HG02884 (cell line): ENCODE measurements at regions not wholly inside any gene's neighbourhood (a gene's known extent, or its start where the extent isn't known, plus 50 kb on each side); places are given as distances from the start of the nearest gene placed in this dataset.
A peak's percentile ranks its signal among the peaks of the same experiment; 100 is the strongest.

Experiments used
- ATAC-seq: cut with Tn5 transposase; IDR thresholded peaks from one replicate; pipeline ENCODE4 v1.9.1; 2021; ENCODE audit warnings: mild to moderate bottlenecking, moderate library complexity; ENCODE audit not compliant: unreplicated experiment

DNA sequence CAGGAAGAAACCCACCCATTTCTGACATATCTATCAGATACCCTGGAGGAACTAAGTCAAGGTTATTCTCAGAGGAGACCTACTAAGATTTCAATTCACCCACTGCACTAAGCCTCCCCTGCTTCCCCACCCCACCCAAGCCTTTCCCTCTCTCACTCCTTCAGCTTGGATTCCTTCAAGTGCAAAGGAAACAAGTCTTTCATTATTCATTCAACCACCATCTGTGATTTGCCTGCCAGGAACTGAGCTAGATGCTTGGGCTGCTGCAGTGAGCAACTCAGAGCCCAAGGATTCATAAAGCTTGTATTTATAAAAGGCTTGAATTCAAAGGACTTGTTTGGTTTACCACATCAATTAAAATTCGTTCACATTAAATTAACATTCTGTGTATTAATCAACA, 161.3 kb downstream of the GXYLT1 start:
- no peak for ATAC-seq

DNA sequence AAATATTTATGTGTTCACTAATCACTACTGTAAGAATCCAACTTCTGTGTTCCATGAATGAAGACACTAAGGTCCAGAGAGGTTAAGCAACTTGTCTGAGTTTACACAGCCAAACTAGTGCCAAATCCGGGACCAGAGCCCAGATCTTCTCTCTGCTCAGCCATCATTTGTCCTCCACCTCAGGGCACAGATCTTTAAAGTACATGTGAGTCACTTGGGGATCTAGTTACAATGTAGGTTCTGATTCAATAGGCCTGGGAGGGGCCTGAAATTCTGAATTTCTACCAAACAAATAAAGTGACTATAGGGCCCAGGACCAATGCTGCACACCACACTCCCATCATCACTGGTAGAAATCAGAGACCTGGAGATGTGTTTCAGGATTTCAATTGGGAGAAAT, 162.9 kb downstream of the GXYLT1 start:
- no peak for ATAC-seq

DNA sequence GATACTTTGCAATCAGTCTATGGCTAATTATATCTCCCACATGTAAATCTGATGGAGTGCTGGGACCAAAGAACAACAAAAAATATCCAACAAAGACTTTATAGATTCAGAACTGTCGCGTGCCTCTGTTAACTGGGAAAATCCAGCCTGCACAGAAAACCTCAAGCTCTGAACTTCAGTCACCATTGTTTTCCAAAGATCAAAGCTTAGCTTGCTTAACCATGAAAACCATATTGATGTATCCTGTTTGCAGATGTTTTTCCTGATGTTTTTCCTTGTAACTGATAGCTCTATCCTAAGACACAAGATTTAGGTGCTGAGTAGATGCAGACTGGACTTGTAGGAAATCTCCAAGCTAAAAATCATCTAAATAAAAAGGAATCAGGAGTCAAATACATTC, 163.7 kb downstream of the GXYLT1 start:
- no peak for ATAC-seq

DNA sequence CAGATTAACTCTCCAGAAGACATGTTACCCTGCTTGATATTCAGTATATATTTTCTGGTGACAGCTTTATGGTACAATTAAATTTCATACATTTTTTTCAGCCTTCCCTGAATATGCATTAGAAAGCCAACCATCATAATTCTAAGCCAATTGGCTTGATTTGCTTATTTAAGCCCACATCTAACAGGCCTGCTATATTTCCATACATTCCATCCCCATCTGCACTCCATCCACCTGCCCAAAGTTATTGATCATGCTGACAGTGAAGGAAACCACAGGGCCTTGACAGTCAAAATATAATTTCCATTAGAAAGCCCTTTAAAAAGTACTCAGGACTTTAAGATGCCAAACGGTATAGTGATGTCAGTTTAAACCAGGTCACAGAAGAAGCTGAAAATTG, 164.3 kb downstream of the GXYLT1 start:
- ATAC-seq = no peak

DNA sequence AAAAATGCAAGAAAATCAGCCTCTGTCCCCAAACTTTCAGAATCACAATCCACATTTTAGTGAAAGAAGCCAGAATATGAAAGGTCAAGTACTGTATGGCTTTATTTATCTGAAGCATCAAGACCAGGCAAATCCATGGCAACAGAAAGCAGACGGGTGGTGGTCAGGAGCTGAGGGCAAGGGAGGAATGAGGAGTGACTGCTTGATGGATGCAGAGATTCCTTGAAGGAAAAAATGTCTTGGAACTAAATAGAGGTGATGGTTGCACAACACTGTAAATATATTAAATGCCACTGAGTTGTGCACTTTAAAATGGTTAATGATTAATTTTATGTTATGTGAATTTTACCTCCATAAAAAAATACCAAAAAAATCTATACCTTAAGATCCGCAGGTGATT, 165.1 kb downstream of the GXYLT1 start:
- ATAC-seq = no peak

DNA sequence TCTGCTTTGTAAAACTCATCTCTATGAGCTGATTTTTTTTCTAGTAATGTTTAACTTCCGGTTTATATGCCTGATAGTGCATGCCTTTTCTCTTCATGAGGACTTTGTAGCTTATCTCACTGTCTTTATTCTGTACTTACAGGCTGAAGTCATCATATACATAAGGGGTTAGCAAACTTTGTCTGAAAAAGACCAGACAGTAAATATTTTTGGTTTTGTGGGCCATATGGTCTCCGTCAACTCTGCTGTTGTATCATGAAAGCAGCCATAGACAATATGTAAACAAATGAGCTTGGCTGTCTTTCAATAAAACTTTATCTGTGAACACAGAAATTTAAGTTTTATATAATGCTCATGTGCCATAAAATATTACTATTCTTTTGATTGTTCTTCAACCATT, 172.1 kb downstream of the GXYLT1 start:
- ATAC-seq = no peak

DNA sequence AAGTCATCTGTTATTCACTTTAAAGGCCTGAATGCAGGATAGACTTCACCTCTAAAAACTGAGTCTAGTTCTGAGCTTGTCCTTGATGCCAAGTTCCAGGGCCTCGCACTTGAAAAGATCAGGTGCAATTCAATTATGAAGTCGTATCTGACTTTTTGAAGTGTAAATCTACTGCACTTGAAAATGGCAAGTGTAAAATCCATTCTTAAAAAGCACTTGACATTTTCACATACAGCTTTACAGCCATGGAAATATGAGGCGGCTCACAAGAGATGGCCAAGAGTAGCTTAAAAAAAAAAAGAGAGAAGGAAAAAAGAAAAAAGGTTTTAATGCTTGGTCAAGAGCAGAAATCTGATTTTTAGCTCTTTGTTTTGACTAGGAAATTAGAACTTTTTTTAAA, 172.5 kb downstream of the GXYLT1 start:
- no peak for ATAC-seq

DNA sequence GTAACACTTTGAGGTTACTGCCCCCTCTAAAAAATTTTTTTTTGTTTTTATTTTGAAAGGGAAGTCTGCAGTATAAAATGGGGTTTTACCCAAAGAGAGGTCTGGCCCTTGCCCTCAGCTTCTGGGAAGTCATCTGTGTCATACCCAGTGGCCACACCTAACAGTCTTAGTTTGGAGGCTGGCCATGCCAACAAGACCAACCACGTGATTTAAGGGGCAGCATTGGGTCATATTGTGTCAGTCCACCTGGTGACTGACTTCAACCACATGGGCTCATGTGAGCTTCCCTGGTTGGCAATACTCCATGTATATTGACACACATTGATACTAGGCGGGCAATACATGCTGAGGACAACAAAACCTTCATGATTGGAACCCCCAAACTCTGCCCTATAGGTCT, 173.9 kb downstream of the GXYLT1 start:
- no peak for ATAC-seq

DNA sequence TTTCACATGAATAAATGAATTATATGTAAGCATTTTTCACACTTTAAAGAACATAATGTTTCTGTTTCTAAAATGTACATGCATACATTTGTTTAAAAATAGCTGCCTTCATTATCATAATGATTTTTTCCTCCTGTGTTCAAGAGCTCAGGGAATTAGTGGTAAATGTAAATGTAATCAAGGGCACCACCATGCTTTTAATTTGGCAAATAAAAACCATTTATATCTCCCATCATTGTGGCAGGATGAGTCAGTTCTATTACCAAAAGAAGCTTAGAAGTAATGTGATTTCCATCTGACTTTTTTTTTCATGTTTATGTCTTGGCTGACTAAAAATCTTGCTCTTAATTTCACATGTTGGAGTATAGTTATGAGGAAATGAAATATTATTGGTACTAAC, 176.1 kb downstream of the GXYLT1 start:
- no peak for ATAC-seq

DNA sequence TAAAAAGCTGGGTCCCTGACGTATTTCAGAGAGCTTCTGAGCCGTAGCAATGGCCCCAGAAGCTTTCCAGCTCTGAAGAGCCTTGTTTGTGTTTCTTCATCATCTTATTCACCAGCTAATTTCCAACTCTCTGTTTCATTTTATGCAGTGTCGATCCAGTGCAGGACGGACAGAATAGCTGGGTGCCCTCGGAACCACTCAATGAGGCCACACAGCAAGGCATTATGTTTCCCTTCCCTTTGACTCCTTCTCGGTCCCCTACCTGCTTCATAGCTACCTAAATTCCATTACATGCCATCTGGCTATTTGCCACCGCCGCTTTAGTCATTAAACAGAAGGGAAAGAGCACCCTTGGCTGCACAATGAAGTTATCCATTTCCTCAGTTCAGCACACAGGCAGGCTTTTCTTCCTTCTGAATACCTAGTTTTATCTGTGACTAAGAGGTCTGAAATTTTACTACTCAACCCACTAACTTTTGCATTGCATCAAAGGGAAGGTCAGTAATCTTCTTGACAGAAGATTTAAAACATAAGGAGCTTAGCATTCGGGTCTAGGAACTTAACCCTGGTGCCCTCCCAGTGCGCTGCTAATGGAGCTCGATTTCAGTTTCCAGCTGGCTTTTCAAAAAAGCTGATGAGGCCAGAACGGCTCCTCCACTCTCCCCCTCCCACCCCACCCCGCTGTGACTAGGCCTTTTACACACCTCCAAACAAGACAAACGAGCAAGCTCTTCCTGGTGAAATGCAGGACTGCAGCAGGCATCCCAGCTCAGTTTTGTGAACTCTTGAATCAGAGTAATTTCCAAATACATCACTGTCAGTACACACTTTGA, 176.8 kb downstream of the GXYLT1 start:
- no peak for ATAC-seq

DNA sequence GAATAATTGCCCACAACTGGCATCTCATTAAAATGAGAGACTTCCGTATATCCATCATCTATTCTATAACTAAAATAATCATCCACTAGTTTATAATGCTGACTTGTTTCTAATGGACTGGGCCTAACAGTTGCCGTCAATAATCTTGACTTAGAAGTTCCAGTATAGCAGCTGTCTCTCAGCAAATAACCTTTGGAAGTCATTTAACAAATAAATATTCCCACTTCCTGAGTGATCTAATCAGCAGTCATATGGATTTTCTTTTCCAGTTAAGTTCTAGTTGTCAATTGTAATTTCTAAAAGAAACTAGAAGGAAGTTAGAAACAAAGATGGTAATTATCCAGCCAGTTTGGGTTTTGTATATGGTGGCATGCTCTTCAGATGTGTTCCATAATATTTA, 177.8 kb downstream of the GXYLT1 start:
- no peak for ATAC-seq

DNA sequence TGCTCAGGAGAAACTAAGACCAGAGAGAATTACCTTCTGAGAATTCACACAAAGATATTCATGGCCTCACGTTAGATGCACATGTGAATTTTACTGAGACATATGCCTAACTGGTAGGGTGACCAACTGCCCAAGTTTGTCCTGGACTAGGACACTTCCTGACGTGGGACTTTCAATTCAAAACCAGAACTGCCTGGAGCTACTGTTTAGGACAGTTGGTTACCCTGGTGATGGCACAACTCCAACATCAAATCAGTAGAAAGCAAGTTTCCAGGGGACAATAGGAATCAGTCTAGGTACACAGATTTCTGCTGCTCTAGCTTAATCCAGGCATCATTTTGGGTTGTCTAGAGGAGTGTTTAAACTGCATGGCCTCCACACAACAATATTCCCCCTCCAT, 178.7 kb downstream of the GXYLT1 start:
- no peak for ATAC-seq

DNA sequence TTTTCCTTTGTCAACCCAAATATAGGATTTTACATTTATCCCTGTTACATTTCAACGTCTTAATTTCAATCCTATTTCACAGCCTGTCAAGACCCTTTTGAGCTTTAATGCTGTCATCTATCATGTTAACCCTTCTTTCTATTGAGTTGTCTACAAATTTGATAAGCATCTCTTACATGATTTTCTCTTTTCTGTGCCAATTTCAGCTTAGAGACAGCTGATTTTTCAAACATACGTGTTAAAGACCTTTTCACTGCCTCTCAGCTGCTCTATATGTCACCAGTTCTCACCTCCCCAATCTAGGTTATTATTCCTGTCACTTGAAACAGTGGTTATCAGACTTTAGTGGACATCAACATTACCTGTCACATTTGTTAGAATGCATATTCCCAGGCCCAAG, 181.3 kb downstream of the GXYLT1 start:
- no peak for ATAC-seq

DNA sequence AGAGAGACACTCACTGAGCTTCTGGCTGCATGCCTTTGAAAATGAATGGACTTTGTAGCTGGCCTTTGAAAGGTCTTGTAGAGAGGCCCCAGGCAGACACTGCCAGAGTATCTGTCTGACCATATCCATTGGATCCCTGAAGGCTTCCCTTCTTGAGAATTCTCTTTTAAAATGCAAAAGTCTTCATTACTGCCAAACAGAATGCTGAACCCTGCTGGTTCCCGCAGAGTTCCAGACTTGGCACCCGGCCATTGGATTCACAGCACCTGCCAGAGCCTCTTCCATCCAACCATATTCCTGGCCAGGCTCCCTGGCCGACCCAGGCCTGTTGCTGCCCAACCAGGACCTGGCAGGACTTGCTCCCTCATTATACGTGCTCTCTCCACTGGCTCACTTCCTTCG, 182.5 kb downstream of the GXYLT1 start:
- ATAC-seq = no peak

DNA sequence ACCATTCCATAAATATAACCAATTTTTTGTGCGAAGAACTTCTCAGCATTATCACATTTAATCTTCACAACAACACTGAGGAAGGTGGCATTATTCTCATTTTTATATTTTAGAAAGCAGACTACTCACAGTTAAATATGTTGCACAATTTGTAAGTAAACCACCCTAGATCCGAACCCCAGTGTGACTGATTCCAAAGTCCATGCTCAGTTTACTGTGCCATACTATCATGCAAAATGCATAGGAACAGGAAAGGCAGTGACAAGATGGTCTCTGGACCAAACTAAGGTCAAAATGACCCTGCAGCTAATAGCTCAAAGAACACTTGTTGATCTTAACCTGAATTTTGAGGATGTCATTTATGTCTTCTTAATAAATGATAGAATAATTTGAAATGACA, 185.4 kb downstream of the GXYLT1 start:
- no peak for ATAC-seq

DNA sequence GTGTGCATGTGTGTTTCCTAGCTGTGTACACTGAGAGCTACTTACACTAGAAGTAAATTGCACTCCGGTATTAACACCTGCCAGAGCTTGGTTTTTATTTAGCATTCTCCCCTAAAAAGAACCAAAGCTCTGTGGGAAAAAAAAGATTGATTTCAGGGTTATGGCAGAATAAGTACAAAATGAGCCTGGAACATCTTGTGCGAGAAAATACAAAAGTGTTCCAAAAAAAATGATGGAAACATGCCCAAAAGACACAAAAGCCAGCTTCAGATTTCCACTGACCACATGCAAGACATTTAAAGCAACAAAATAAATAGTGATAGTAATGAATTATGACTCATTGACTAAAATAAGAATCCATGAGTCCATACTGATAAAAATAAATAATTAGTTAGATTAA, 188.3 kb downstream of the GXYLT1 start:
- no peak for ATAC-seq

DNA sequence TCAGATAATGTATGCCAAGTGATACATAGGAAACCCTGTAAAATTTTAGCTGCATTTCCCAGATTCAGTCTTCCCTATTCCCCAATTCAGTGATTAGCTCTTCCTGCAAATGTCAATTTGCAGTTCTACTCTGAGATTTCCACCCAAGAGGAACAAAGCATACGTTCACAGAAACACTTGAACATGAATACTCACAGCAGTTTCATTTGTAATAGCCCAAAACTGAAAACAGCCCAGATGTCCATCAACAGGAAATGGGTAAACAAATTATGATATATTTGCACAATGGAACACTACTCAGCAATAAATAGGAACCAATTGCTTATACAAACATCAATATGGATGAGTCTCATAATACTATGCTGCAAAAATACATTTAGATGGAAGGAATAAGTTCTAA, 194.2 kb downstream of the GXYLT1 start:
- peak; percentile 57 for ATAC-seq

DNA sequence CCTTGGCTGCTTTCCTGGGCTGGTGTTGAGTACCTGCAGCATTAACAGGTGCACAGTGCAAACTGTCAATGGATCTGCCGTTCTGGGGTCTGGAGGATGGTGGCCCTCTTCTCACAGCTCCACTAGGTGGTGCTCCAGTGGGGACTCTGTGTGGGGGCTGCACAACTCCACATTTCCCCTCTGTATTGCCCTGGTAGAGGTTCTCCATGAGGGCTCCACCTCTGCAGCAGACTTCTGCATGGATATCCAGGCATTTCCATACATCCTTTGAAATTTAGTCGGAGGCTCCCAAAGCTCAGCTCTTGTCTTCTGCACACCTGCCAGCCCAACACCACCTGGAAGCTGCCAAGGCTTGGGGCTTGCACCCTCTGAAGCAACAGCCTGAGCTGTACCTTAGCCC, 198.6 kb downstream of the GXYLT1 start:
- ATAC-seq = no peak

DNA sequence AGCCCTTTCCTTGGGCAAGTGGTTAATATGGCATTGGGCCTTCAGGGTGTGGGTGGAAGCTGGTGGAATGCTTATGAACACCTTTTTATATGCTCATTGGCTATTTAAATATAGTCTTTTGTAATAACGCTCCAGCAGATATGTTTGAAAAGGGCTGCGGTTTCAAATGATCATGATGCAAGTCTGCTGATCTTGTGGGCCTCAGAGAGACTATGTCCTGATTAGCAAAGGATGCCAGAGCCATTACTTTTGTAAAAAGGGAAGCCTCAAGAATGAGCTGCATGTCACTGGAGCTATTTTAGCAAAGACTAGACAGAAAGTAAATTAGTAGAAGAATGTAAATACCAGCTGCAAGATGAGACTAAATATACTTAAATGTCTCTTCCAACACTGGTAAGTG, 200.5 kb downstream of the GXYLT1 start:
- ATAC-seq = no peak

DNA sequence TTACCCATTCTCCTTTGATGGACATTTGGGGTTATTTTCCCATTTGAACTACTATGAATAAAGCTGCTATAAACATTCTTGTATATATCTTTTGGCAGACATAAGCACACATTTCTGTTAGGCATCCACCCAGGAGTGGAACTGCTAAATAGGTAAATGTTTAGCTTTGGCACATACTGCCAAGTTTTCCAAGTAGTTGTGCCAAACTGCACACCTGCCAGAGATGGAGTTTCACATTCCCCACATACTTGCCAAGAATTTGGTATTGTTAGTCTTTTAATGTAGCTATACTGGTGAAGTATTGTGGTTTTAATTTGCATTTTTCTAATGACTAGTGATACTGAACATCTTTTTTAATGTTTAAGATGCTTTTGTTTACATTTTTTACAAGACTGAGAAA, 201.0 kb downstream of the GXYLT1 start:
- no peak for ATAC-seq

DNA sequence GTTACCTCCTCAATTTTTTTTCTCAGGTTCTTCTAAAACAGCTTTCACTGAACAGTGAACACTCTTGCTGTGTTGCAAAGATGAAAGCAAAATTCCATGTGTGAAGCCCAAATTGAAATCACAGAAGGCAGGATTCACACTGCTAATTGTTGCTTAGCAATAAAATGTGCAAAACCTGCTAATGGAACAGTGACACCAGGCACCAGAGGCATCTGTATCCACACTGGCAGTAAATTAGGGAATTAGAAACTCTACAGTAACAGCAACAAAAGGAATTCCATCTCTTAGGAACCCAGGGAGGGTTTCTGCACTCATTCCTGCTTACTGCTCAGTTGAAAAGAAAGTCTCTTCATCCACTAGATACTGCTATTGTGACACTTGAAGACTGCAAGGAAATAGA, 202.3 kb downstream of the GXYLT1 start:
- ATAC-seq = no peak

DNA sequence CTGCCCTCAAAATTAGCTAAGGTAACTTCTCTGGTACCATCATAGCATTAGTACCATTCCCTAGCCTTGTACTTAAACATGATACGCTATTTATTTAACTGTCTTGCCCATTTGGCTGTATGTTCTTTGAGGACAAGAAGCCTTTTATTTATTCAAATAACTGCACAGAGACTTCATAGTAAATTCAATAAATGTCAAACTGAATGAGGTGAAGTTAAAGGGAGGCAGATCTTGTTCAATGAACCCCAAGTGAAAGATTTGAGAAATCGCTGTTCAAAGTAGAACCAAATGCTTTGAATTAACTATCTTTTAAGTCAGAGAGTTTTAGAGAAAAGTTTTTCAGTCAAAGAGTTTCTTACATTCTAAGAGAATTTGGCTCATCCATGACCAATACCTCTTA, 203.6 kb downstream of the GXYLT1 start:
- ATAC-seq = no peak

DNA sequence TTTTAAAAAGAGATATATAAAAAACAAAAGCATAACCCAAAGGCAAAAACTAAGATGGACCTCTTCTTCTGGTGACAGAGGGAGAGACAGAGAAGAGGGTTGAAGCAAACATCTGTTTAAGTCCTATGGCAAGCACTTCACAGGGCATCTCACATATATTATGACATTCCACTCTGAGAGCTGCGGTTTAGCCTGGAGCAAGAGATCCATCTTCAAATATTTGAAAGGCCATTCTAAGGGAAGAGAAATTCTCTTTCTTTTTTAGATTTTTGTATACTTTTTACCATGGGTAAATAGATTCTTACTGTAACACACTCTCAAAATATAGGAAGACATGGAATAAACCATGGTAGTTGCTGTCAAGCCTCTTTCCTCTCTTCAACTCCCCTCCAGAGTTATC, 204.1 kb downstream of the GXYLT1 start:
- ATAC-seq = no peak
